Uterus (tissue), 3 donors: ENCODE measurements at regions not wholly inside any gene's neighbourhood (a gene's known extent, or its start where the extent isn't known, plus 50 kb on each side); places are given as distances from the start of the nearest gene placed in this dataset.

Experiments
- DNase-seq, 2 donors: peaks; one replicate each; pipeline ENCODE4 v3.0.0-alpha.2; 2019 to 2020
- H3K27ac ChIP-seq, 2 donors: fragments of 200-600 bp; sonication (generic); 1 replicate in 1 of 2; 2 replicates in 1 of 2; pipeline ENCODE4 v1.5.1; 2016 to 2018
- H3K27me3 ChIP-seq, 2 donors: fragments of 200-600 bp; sonication (generic); one replicate each; pipeline ENCODE4 v1.5.1; 2018 to 2019; ENCODE audit warnings: control low read depth in 1 of 2
- H3K36me3 ChIP-seq, 2 donors: fragments of 200-600 bp; sonication (generic); one replicate each; pipeline ENCODE4 v1.5.1; 2019; ENCODE audit warnings: control low read depth in 1 of 2
- H3K4me1 ChIP-seq, 2 donors: fragments of 200-600 bp; sonication (generic); one replicate each; pipeline ENCODE4 v1.5.1; 2018 to 2019; ENCODE audit warnings: control low read depth in 1 of 2
- H3K4me3 ChIP-seq, 2 donors: fragments of 200-600 bp; sonication (generic); 1 replicate in 1 of 2; 2 replicates in 1 of 2; pipeline ENCODE4 v1.5.1; 2018 to 2019; ENCODE audit warnings: mild to moderate bottlenecking in 1 of 2
- H3K9me3 ChIP-seq, 2 donors: fragments of 200-600 bp; sonication (generic); one replicate each; pipeline ENCODE4 v1.5.1; 2019; ENCODE audit warnings: control low read depth in 1 of 2
- CTCF ChIP-seq, 4 experiments: fragments of 200-600 bp in 2 of 4; fragments of 450-650 bp in 2 of 4; sonication (generic) in 2 of 4; IDR thresholded peaks; one replicate each; pipeline ENCODE4 v1.5.1; 2016 to 2019; ENCODE audit warnings: antibody characterized with exemption in 4 of 4, mild to moderate bottlenecking in 2 of 4, moderate library complexity in 1 of 4
- POLR2A ChIP-seq, 2 donors: fragments of 450-650 bp; IDR thresholded peaks; one replicate each; pipeline ENCODE4 v1.6.1; 2016; ENCODE audit warnings: antibody characterized with exemption in 2 of 2, mild to moderate bottlenecking in 1 of 2, moderate library complexity in 1 of 2
- intact Hi-C: fragments of 100-400 bp; cut with DNase I; formaldehyde crosslinking; loops from one replicate; pipeline ENCODE4 v1.15.1; 2023; ENCODE audit warnings: low total_unique reads
- donor health status: DM: yes; HTN: yes; CAD: no.

- TF ChIP-seq CTCF (IDR thresholded peaks at IDR 0.05) (no peak), POLR2A (IDR thresholded peaks at IDR 0.05) (no peak)
- intact Hi-C loops, result no loop called here
- no peaks in the 10 kb centered on the region for H3K27me3 ChIP-seq
- peak overlapping the region; percentile 22 to 45 for H3K27ac ChIP-seq
- H3K36me3 ChIP-seq, result no peaks in the 10 kb centered on the region
- H3K4me3 ChIP-seq, result no peak overlapping the region
- H3K9me3 ChIP-seq, result no peaks in the 10 kb centered on the region
- DNase-seq, result peak; percentile 39 to 43
- H3K4me1 ChIP-seq, result no peaks in the 10 kb centered on the region
These were observed 127.9 kb upstream of the SH3BP4 start for GRCh38 chr2:234823877-234824376.

GRCh38 chr2:234823196-234823876 lies 128.5 kb upstream of the SH3BP4 start:
- Histone ChIP-seq H3K4me3 (no peak overlapping the region), H3K9me3 (no peaks in the 10 kb centered on the region), H3K27ac (peak overlapping the region; percentile 22 to 45), H3K4me1 (no peaks in the 10 kb centered on the region), H3K27me3 (no peaks in the 10 kb centered on the region), H3K36me3 (no peaks in the 10 kb centered on the region)
- DNase-seq, result peak in 1 of 2 donors; percentile 27
- intact Hi-C loops, result no loop called here
- TF ChIP-seq POLR2A (IDR thresholded peaks at IDR 0.05) (no peak), CTCF (IDR thresholded peaks at IDR 0.05) (no peak)

DNA sequence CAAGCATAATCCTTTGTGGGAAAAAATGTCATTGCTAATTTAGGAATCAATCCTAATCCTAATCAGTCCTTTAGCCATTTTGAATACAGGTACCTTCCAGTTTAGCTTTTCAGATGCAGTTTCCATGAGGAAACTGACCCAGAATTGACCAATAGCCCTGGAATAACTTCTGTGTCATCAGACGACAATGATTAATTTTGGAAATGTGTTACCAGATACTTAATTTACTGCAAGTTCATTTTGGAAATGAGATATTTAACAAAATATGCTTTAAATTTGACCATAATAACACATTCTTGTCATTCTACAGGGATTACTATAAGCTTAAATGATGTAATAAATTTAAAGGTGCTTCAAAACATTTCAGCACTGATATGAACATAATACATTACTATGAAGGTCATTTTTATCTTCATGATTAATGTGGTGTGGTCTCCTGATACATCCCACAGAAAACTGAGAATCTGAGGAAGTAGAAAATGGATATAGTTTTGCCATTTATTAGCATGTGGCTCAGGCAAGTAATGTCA lies 129.8 kb upstream of the SH3BP4 start:
- no peak for TF ChIP-seq POLR2A (IDR thresholded peaks at IDR 0.05)
- no peak for TF ChIP-seq CTCF (IDR thresholded peaks at IDR 0.05)
- no peak for DNase-seq
- Histone ChIP-seq H3K27me3 (no peaks in the 10 kb centered on the region), H3K36me3 (no peaks in the 10 kb centered on the region), H3K4me3 (no peak overlapping the region), H3K27ac (no peak overlapping the region), H3K4me1 (no peaks in the 10 kb centered on the region), H3K9me3 (no peaks in the 10 kb centered on the region)
- intact Hi-C loops, result no loop called here

GRCh38 chr2:234818937-234819336 lies 132.9 kb upstream of the SH3BP4 start:
- no peak overlapping the region for H3K4me3 ChIP-seq
- DNase-seq, result no peak
- no peaks in the 10 kb centered on the region for H3K4me1 ChIP-seq
- TF ChIP-seq POLR2A (IDR thresholded peaks at IDR 0.05), result no peak
- TF ChIP-seq CTCF (IDR thresholded peaks at IDR 0.05), result no peak
- H3K36me3 ChIP-seq, result no peaks in the 10 kb centered on the region
- H3K27ac ChIP-seq, result no peak overlapping the region
- H3K27me3 ChIP-seq, result no peaks in the 10 kb centered on the region
- intact Hi-C loops, result no loop called here
- H3K9me3 ChIP-seq, result no peaks in the 10 kb centered on the region

DNA sequence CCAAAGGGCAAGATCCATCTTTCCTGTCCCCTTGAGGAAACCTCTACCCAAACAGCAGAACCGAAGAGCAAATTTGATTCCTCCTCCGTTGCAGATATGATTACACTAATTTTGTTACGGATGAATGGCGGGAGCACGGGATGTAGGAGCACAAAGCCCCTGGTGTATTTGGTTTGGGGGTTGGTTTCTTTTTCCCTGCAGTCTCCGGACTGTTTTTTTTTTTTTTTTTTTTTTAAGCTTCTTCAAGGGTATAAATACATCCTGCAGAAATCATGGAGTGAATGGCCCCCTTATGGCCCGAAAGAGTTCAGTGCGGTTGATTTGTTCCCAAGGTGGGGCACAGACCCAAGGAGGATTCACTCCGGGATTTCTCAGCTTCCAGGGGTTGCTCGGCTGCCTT lies 135.3 kb upstream of the SH3BP4 start:
- no peaks in the 10 kb centered on the region for H3K4me1 ChIP-seq
- no peak for DNase-seq
- no peaks in the 10 kb centered on the region for H3K36me3 ChIP-seq
- no peak overlapping the region for H3K27ac ChIP-seq
- intact Hi-C loops, result no loop called here
- H3K4me3 ChIP-seq, result no peak overlapping the region
- no peaks in the 10 kb centered on the region for H3K9me3 ChIP-seq
- H3K27me3 ChIP-seq, result no peaks in the 10 kb centered on the region
- TF ChIP-seq POLR2A (IDR thresholded peaks at IDR 0.05) (no peak), CTCF (IDR thresholded peaks at IDR 0.05) (no peak)
